GM12891 (cell line): ENCODE measurements at regions not wholly inside any gene's neighbourhood (a gene's known extent, or its start where the extent isn't known, plus 50 kb on each side); places are given as distances from the start of the nearest gene placed in this dataset.

ENCODE experiments used
- POLR2A ChIP-seq: IDR thresholded peaks from 2 replicates; pipeline ENCODE4 v1.6.1; 2011; ENCODE audit warnings: low read depth, low read length, control low read depth
- POLR2AphosphoS5 ChIP-seq: IDR thresholded peaks from 2 replicates; pipeline ENCODE4 v1.6.1; 2011; ENCODE audit warnings: low read depth, low read length, control low read depth

DNA sequence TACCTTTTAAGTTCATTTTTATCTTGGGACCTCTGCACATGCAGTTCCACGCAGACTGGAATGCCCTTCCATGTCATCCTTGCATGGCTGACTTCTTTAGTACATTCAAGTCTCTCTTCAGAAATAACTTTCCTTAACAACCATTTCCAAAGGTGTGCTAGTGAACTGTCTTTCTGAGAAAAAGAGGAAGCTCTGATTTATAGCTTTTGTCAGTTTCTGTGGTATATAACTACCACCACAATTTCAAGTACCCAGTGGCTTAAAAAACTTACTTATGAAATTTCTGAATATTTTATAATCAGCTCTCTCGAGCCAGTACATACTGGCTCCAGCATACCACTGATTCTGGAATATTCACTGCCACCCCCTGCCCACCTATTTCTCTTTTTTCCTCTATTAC is 1613.8 kb downstream of the MAT2B start:
- TF ChIP-seq POLR2AphosphoS5 (no peak), POLR2A (no peak)
